Dermis microvascular lymphatic vessel endothelial cell (primary cell): ENCODE measurements at regions not wholly inside any gene's neighbourhood (a gene's known extent, or its start where the extent isn't known, plus 50 kb on each side); places are given as distances from the start of the nearest gene placed in this dataset.
"Not testable (repeated sequence)": the region's sequence is repeated elsewhere in the genome, so short reads cannot be mapped to it uniquely, and the experiment has no call there.

ENCODE experiments used
- DNase-seq, 2 donors: peaks; one replicate each; pipeline versions ENCODE4 v3.0.0 to v3.0.0-alpha.2; 2010; ENCODE audit warnings: low read depth in 2 of 2

GRCh38 chr4:91838181-91838861, 465.4 kb upstream of the GRID2 start:
- DNase-seq, result no peak

GRCh38 chr4:91840359-91840758, 463.4 kb upstream of the GRID2 start:
- DNase-seq, result no peak

- no peak for DNase-seq
These were observed 457.5 kb upstream of the GRID2 start for GRCh38 chr4:91846233-91846632.

GRCh38 chr4:91851456-91851855, 452.3 kb upstream of the GRID2 start:
- no peak for DNase-seq

DNA sequence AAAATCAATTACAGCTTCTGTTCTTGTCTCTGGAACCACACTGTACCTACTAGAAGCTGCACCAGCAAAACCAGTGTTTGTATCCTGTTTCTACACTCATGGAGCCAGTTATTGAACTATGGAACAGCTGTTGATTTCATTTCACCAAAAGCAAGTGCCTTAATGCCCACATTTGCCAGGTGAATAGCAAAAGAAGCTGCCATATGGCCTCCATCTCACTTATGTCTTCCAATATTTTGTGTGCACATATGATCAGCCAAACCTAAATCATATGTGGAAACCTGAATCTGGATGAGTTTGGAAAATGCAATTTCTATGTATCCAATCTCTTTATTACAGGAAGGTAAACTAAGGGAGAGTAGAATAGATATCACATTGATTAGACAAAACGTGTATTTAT, 415.8 kb upstream of the GRID2 start:
- no peak for DNase-seq

DNA sequence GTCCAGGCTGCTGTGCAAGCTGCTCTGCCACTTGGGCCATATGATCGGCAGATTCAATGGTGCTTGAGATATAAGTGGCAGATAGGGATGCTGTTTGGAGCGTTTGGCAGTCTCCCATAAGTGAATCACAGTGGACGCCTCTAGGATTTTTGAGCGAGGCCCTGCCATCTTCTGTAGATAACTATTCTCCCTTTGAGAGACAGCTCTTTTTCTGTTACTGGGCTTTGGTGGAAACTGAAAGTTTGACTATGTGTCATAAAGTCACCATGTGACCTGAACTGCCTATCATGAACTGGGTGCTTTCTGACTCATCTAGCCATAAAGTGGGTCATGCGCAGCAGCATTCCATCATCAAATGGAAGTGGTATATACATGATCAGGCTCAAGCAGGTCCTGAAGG, 412.5 kb upstream of the GRID2 start:
- DNase-seq, result not testable (repeated sequence)

DNA sequence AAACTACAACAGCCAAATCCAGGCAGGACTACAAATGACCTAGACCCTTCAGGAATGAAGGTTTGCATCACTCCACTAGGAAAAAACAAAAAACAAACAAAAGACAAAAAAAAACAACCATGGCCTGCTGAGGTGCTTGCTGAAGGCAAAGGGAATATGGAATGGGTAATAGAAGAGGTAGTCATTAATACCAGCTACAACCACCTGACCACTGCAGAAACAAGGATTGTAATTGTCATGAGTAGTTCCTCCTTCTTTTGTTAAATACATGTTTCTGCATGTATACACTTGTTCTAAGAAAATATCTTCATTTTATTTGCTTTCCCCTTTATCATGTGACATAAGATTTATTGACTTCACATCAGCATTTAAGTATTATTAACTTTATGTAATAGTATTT, 409.8 kb upstream of the GRID2 start:
- DNase-seq, result no peak

GRCh38 chr4:91904556-91904955, 399.2 kb upstream of the GRID2 start:
- DNase-seq, result no peak

- no peak for DNase-seq
These were observed 393.8 kb upstream of the GRID2 start for GRCh38 chr4:91909963-91910362.

DNA sequence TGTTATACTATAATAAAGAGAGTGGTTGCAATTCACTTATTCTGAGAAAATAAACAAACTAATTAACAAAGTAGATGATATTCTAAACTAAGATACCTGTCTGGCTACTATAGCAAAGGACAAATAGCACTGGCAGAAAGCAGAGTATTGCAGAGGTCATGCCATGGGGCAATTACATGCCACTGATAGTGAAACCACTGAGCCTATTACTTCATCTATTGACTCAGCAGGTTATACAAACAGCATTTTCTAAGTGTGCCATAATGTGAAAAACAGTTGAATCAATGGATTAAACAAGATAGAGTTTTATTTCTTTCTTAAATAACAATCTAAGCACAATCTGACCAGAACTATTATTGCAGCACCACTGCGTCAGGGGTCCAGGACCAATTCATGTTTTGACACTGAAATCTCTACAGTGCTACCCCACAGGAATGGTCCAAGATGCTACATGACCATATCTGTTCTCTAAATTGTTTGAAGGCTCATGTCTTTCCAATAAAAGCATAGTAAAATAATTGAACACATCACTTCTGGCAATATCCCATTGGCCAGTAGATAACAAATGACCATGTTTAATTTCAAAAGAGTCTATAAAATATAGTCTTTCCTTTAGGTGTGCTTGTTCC, 389.5 kb upstream of the GRID2 start:
- no peak for DNase-seq

- no peak for DNase-seq
These were observed 387.5 kb upstream of the GRID2 start for GRCh38 chr4:91916219-91916618.

- no peak for DNase-seq
These were observed 379.1 kb upstream of the GRID2 start for GRCh38 chr4:91924625-91925024.

GRCh38 chr4:91935217-91935616, 368.5 kb upstream of the GRID2 start:
- DNase-seq, result no peak

- no peak for DNase-seq
These were observed 367.5 kb upstream of the GRID2 start for GRCh38 chr4:91936311-91936710.

DNA sequence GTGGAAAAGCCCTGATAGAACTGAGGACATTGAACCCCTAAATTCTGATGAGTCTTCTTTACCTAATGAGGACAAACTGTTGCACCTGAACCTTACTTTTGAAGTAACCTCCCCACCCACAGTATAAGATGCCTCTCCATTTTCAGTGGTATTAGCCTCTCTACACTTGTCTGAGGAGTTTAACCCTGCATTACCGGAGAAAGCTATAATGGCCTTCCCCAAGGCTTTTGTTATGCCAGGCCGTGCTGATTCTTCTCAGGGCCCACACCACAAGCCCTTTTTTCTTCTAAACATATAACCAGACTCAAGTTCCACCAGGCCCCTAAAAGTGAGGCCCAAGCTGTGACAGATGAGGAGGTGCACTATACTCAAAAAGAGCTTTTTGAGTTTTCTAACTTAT, 345.8 kb upstream of the GRID2 start:
- DNase-seq, result no peak

DNA sequence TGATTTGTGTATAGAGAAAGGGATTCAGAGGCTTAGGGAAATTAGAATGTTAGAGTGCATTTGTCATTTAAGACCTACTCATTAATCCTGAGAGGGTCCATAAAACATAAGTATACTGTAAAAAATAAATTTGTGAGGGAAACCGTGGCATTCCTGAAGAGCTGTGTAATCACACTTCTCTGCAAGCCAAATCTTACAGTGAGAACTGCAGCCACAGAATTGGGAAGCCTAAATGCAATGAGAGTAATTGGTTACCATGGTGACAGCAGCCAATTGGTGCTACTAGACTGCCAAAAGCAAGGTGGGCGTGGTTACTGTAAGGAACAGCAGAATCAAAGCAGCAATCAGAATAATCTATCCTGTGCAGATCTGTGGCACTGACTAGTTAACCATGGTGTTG, 345.2 kb upstream of the GRID2 start:
- DNase-seq, result no peak

DNA sequence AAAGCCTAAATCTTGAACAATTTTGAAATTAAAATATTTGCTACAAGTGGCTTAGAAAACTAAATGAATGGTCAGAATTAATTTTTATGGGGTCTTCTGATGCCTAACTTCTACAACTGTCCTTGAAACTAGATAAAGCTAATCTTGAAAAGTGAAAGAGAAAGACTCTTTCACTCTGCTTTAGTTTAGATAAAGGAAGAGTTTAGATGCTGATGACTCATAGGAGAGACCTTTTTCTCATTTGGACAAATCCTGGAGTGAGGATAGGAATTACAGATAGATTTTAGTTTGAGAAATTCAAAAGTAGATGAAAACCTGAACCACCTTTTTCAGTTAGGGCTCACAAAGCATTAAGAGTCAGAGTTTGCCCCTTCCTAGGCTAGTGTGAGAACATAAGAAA, 342.3 kb upstream of the GRID2 start:
- no peak for DNase-seq

DNA sequence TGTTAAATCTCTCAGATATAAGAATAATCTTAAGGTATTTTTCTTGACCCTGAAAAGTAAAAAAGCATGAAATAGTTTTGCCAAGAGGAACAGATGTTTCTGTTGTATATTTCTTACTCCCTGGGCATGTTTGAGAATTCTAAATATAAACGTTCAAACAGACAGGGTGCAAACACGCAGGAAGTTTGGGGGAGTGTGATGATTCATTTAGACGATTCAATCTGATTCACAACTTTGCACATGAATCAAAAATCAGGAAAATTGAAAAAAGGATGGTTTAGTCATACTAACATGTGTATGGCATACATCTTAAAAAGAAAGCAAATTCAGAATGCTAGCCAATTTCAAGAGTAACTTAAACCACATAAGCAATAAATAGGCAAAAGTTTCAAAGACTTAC, 340.3 kb upstream of the GRID2 start:
- DNase-seq, result no peak

- no peak for DNase-seq
These were observed 338.6 kb upstream of the GRID2 start for GRCh38 chr4:91965166-91965565.

GRCh38 chr4:91973479-91974153, 330.1 kb upstream of the GRID2 start:
- no peak for DNase-seq

- no peak for DNase-seq
These were observed 319.3 kb upstream of the GRID2 start for GRCh38 chr4:91984466-91984865.

DNA sequence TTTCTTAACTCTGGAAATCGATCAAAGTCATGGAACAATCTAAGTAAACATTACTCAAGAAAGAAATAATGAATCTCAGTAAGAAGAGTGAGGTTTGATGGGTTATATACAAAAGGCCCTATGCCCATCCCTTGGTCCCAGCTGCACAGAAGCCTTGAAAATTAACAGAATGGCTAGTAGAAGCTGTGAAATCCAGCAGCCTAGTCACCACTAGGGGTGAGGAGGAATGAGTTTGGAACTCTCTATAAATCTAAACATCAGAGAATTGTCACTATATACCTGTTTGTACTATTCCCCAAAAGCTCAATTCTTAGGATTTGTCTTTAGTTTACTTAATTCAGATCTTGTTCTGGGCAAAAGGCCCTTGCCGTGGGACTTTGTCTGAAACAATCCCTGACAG, 313.9 kb upstream of the GRID2 start:
- DNase-seq, result no peak

DNA sequence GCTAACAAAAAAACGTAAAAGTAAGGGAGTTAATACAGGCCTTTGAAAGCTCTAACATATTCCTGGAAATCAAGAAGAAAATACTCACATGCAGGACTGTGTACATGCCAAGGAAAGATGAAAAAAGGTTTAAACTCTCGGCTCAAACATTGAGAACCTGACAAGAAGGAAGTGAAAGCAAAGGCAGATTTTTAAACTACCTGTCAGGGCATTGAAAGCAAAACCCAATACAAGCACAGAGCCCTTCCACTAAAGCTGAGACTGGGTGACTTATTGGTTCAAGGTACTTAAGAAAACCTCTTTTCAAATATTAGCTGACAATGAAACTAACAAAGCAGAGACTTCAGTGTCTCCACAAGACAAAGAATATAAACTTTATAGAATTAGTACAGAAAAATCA, 313.0 kb upstream of the GRID2 start:
- no peak for DNase-seq
